SH-SY5Y (cell line): ENCODE measurements at regions not wholly inside any gene's neighbourhood (a gene's known extent, or its start where the extent isn't known, plus 50 kb on each side); places are given as distances from the start of the nearest gene placed in this dataset.

ENCODE experiments used
- GATA2 ChIP-seq: IDR thresholded peaks from 2 replicates; pipeline ENCODE4 v1.6.1; 2011; ENCODE audit warnings: mild to moderate bottlenecking, low read depth, low read length
- GATA3 ChIP-seq: IDR thresholded peaks from 2 replicates; pipeline ENCODE4 v1.6.1; 2011; ENCODE audit warnings: low read depth, mild to moderate bottlenecking, low read length, moderate library complexity

GRCh38 chr4:164405774-164406173 lies 348.2 kb upstream of the SMIM31 start:
- TF ChIP-seq GATA2 = no peak
- TF ChIP-seq GATA3 = no peak
